H1 (cell line): ENCODE measurements at regions not wholly inside any gene's neighbourhood (a gene's known extent, or its start where the extent isn't known, plus 50 kb on each side); places are given as distances from the start of the nearest gene placed in this dataset.

Experiments
- CEBPB ChIP-seq: IDR thresholded peaks from 2 replicates; pipeline ENCODE4 v1.6.1; 2012; ENCODE audit warnings: low read depth, low read length
- CREB1 ChIP-seq: IDR thresholded peaks from 2 replicates; pipeline ENCODE4 v1.6.1; 2012; ENCODE audit warnings: inconsistent platforms
- KDM5A ChIP-seq: fragments of 200-600 bp; IDR thresholded peaks from 2 replicates; pipeline ENCODE4 v1.7.1; 2012; ENCODE audit warnings: mild to moderate bottlenecking, low read length, inconsistent platforms, mixed read lengths
- PHF8 ChIP-seq: fragments of 200-600 bp; sonication (generic); conservative IDR thresholded peaks from 2 replicates; pipeline ENCODE4 v1.7.1; 2012; ENCODE audit warnings: low read depth, mild to moderate bottlenecking, inconsistent platforms, low read length, moderate library complexity
- POLR2A ChIP-seq, 2 experiments: IDR thresholded peaks; 1 replicate in 1 of 2; 2 replicates in 1 of 2; pipeline ENCODE4 v1.6.1; 2011; ENCODE audit warnings: low read depth in 2 of 2, low read length in 2 of 2, mild to moderate bottlenecking in 2 of 2; ENCODE audit errors: control extremely low read depth in 1 of 2
- POLR2AphosphoS5 ChIP-seq: IDR thresholded peaks from 2 replicates; pipeline ENCODE4 v1.6.1; 2011; ENCODE audit warnings: low read depth, low read length
- RAD21 ChIP-seq, 2 experiments: IDR thresholded peaks in 1 of 2; conservative IDR thresholded peaks in 1 of 2; 2 replicates each; pipeline ENCODE4 v1.6.1; 2011; ENCODE audit warnings: low read depth in 2 of 2, low read length in 2 of 2, improper control_type of control experiment in 1 of 2, inconsistent platforms in 1 of 2, mild to moderate bottlenecking in 1 of 2, moderate library complexity in 1 of 2
- RFX5 ChIP-seq: IDR thresholded peaks from 2 replicates; pipeline ENCODE4 v1.6.1; 2011; ENCODE audit warnings: low read depth, low read length, improper control_type of control experiment, borderline replicate concordance
- SIX5 ChIP-seq: IDR thresholded peaks from 2 replicates; pipeline ENCODE4 v1.6.1; 2011; ENCODE audit warnings: mild to moderate bottlenecking, low read depth, low read length
- ZNF274 ChIP-seq: IDR thresholded peaks from 2 replicates; pipeline ENCODE4 v1.7.0; 2012; ENCODE audit warnings: low read length, borderline replicate concordance; ENCODE audit errors: extremely low read depth
- TF ChIP-seq, protein P1 (sequence below), 3 experiments: IDR thresholded peaks; 1 replicate in 2 of 3; 2 replicates in 1 of 3; pipeline versions ENCODE4 v1.5.1 to v1.6.1; 2011; ENCODE audit warnings: low read length in 3 of 3, mild to moderate bottlenecking in 3 of 3, inconsistent platforms in 2 of 3, low read depth in 1 of 3, moderate library complexity in 1 of 3; ENCODE audit not compliant: insufficient read depth in 1 of 3; ENCODE audit errors: control extremely low read depth in 1 of 3

DNA sequence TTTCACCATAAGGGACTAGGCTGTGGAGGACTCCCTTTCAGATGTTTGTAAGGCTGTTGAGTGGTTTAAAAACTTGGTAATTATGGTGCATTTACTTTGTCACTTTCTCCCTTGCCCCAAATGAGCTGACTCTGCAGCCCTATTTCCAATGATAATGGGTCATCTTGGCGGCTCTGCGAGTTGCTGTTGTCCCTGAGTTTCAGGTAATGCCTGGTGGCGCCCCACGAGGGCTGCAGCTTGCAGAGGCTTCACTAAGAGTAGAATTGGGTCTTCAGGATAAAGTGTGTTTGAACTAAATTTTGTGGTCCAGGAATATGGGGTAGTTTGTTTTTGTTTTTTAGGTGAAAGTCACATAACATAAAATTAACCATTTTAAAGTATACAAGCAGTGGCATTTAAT, 450.1 kb upstream of the CFAP20DC start:
- TF ChIP-seq RAD21 (IDR thresholded peaks at IDR 0.05 in 1 of 2, conservative IDR thresholded peaks at IDR 0.05 in 1 of 2; ENCODE audit: low read depth in 2 of 2, low read length in 2 of 2) (peak in 1 of 2 experiments; percentile 15; a peak in 2 of 4 replicates), SIX5 (no peak), CEBPB (no peak), RFX5 (no peak), POLR2AphosphoS5 (no peak), ZNF274 (no peak), KDM5A (no peak), POLR2A (IDR thresholded peaks at IDR 0.05; ENCODE audit: control extremely low read depth in 1 of 2, low read depth in 2 of 2, low read length in 2 of 2) (no peak), CREB1 (no peak), PHF8 (no peak)
- TF ChIP-seq, protein P1, sequence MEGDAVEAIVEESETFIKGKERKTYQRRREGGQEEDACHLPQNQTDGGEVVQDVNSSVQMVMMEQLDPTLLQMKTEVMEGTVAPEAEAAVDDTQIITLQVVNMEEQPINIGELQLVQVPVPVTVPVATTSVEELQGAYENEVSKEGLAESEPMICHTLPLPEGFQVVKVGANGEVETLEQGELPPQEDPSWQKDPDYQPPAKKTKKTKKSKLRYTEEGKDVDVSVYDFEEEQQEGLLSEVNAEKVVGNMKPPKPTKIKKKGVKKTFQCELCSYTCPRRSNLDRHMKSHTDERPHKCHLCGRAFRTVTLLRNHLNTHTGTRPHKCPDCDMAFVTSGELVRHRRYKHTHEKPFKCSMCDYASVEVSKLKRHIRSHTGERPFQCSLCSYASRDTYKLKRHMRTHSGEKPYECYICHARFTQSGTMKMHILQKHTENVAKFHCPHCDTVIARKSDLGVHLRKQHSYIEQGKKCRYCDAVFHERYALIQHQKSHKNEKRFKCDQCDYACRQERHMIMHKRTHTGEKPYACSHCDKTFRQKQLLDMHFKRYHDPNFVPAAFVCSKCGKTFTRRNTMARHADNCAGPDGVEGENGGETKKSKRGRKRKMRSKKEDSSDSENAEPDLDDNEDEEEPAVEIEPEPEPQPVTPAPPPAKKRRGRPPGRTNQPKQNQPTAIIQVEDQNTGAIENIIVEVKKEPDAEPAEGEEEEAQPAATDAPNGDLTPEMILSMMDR (IDR thresholded peaks at IDR 0.05; ENCODE audit: control extremely low read depth in 1 of 3, insufficient read depth in 1 of 3, low read depth in 1 of 3, low read length in 3 of 3), result peak in 2 of 3 experiments; percentile 5 to 16; a peak in 2 of 4 replicates
